ENCODE measurements at regions not wholly inside any gene's neighbourhood (a gene's known extent, or its start where the extent isn't known, plus 50 kb on each side); places are given as distances from the start of the nearest gene placed in this dataset.

DNA sequence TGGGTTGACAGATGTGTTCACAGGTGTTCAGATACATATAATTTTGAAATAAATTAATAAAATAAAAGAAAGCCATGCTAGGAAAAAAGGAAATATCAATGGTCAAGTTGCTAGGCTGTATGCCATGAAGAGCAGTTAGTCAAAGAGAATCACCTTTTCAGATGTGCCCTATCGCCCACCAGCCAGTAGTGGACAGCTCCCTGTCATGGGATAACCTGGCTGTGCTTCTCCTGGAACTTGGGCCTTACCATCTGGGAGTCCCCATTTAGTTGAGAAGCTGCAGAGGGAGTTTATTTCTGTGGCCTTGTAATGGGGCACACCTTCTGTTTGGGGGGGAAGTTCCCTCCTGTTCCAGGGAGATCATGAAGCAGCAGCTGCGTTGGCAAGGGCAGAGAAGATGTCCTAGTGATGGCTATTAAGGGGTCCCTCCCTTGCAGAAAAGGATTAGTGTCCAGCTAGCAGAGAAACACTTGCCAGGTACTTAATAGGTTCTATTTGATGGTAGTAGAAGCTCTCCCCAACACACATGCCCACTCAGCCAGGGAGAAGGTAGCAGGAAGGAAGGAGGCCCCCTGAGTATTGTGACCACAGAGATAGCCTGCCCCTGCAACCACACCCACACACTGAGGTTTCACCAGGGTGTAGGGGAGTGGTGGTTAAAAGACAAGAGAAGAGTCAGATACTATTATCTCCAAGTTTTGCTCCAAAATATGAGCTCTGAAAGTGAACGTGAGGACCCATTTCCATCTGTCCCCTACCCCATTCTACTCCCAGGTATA, 117.7 kb downstream of the B3GNT2 start:
- TF ChIP-seq POLR2A (IDR thresholded peaks at IDR 0.05; ENCODE audit: low read depth, low read length) (no peak), MAFK (IDR thresholded peaks at IDR 0.05; ENCODE audit: low read depth, low read length) (no peak), CEBPB (IDR thresholded peaks at IDR 0.05; ENCODE audit: low read depth, low read length) (no peak), RCOR1 (IDR thresholded peaks at IDR 0.05; ENCODE audit: insufficient replicate concordance, low read length) (no peak), FOS (IDR thresholded peaks at IDR 0.05; ENCODE audit: low read depth, low read length) (no peak), MXI1 (IDR thresholded peaks at IDR 0.05; ENCODE audit: borderline replicate concordance, low read depth, low read length) (no peak), RFX5 (IDR thresholded peaks at IDR 0.05; ENCODE audit: low read depth, low read length) (no peak), CHD1 (IDR thresholded peaks at IDR 0.05; ENCODE audit: low read depth, low read length) (no peak), BHLHE40 (IDR thresholded peaks at IDR 0.05; ENCODE audit: low read depth, low read length) (no peak), MAZ (IDR thresholded peaks at IDR 0.05; ENCODE audit: borderline replicate concordance, low read depth, low read length) (no peak)
- TF ChIP-seq, protein P1, sequence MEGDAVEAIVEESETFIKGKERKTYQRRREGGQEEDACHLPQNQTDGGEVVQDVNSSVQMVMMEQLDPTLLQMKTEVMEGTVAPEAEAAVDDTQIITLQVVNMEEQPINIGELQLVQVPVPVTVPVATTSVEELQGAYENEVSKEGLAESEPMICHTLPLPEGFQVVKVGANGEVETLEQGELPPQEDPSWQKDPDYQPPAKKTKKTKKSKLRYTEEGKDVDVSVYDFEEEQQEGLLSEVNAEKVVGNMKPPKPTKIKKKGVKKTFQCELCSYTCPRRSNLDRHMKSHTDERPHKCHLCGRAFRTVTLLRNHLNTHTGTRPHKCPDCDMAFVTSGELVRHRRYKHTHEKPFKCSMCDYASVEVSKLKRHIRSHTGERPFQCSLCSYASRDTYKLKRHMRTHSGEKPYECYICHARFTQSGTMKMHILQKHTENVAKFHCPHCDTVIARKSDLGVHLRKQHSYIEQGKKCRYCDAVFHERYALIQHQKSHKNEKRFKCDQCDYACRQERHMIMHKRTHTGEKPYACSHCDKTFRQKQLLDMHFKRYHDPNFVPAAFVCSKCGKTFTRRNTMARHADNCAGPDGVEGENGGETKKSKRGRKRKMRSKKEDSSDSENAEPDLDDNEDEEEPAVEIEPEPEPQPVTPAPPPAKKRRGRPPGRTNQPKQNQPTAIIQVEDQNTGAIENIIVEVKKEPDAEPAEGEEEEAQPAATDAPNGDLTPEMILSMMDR (conservative IDR thresholded peaks at IDR 0.05; ENCODE audit: low read depth, low read length), result no peak
- TF ChIP-seq, protein P2, sequence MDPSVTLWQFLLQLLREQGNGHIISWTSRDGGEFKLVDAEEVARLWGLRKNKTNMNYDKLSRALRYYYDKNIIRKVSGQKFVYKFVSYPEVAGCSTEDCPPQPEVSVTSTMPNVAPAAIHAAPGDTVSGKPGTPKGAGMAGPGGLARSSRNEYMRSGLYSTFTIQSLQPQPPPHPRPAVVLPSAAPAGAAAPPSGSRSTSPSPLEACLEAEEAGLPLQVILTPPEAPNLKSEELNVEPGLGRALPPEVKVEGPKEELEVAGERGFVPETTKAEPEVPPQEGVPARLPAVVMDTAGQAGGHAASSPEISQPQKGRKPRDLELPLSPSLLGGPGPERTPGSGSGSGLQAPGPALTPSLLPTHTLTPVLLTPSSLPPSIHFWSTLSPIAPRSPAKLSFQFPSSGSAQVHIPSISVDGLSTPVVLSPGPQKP (IDR thresholded peaks at IDR 0.05; ENCODE audit: borderline replicate concordance, low read depth, low read length), result no peak

All from IMR-90 (cell line).